Kidney epithelial cell (primary cell): ENCODE measurements at regions not wholly inside any gene's neighbourhood (a gene's known extent, or its start where the extent isn't known, plus 50 kb on each side); places are given as distances from the start of the nearest gene placed in this dataset.

Source experiments
- DNase-seq: peaks from one replicate; pipeline ENCODE4 v3.0.0-alpha.2; 2010; ENCODE audit warnings: low read depth
- H3K27me3 ChIP-seq: 2 replicates; pipeline ENCODE4 v1.6.0; 2011; ENCODE audit warnings: low read length; ENCODE audit not compliant: control insufficient read depth, insufficient read depth
- H3K36me3 ChIP-seq: 2 replicates; pipeline ENCODE4 v1.5.1; 2011; ENCODE audit warnings: low read length; ENCODE audit not compliant: control insufficient read depth, insufficient read depth
- H3K4me3 ChIP-seq: 2 replicates; pipeline ENCODE4 v1.5.1; 2011; ENCODE audit warnings: low read depth, mild to moderate bottlenecking, control low read depth, low read length
- CTCF ChIP-seq: IDR thresholded peaks from 2 replicates; pipeline ENCODE4 v1.5.1; 2011; ENCODE audit warnings: mild to moderate bottlenecking, moderate library complexity, low read length, control low read depth, inconsistent platforms; ENCODE audit not compliant: insufficient read depth, poor library complexity, severe bottlenecking

- Histone ChIP-seq H3K4me3 (no peak overlapping the region), H3K36me3 (no peaks in the 10 kb centered on the region), H3K27me3 (no peaks in the 10 kb centered on the region)
- TF ChIP-seq CTCF, result no peak
- no peak for DNase-seq
These were observed 304.1 kb downstream of the MCTP2 start for GRCh38 chr15:94535298-94536048.

GRCh38 chr15:94536549-94536948, 305.2 kb downstream of the MCTP2 start:
- H3K27me3 ChIP-seq, result no peaks in the 10 kb centered on the region
- TF ChIP-seq CTCF, result no peak

GRCh38 chr15:94538280-94538679, 306.9 kb downstream of the MCTP2 start:
- DNase-seq, result no peak
- H3K36me3 ChIP-seq, result no peaks in the 10 kb centered on the region
- H3K4me3 ChIP-seq, result no peak overlapping the region
- TF ChIP-seq CTCF, result no peak
- no peaks in the 10 kb centered on the region for H3K27me3 ChIP-seq

More at GRCh38 chr15:94536549-94536948, 305.2 kb downstream of the MCTP2 start:
- no peak for DNase-seq
- Histone ChIP-seq H3K36me3 (no peaks in the 10 kb centered on the region), H3K4me3 (no peak overlapping the region)

GRCh38 chr15:94542391-94542790, 311.0 kb downstream of the MCTP2 start:
- TF ChIP-seq CTCF, result no peak
- Histone ChIP-seq H3K36me3 (no peaks in the 10 kb centered on the region), H3K27me3 (no peaks in the 10 kb centered on the region), H3K4me3 (no peak overlapping the region)
- no peak for DNase-seq

GRCh38 chr15:94546808-94547207, 315.4 kb downstream of the MCTP2 start:
- no peaks in the 10 kb centered on the region for H3K27me3 ChIP-seq
- no peak for DNase-seq
- no peak for TF ChIP-seq CTCF
- no peaks in the 10 kb centered on the region for H3K36me3 ChIP-seq
- no peak overlapping the region for H3K4me3 ChIP-seq

- DNase-seq, result no peak
- H3K27me3 ChIP-seq, result no peaks in the 10 kb centered on the region
- no peaks in the 10 kb centered on the region for H3K36me3 ChIP-seq
- no peak for TF ChIP-seq CTCF
- H3K4me3 ChIP-seq, result no peak overlapping the region
These were observed 316.4 kb downstream of the MCTP2 start for GRCh38 chr15:94547711-94548110.
